GM12874 (cell line): ENCODE measurements at regions not wholly inside any gene's neighbourhood (a gene's known extent, or its start where the extent isn't known, plus 50 kb on each side); places are given as distances from the start of the nearest gene placed in this dataset.
A peak's percentile ranks its signal among the peaks of the same experiment; 100 is the strongest.

Experiments
- TF ChIP-seq, protein P1 (sequence below): IDR thresholded peaks from 2 replicates; pipeline ENCODE4 v1.5.1; 2011; ENCODE audit warnings: low read depth, mild to moderate bottlenecking, control low read depth, low read length, moderate library complexity; ENCODE audit not compliant: insufficient read depth

DNA sequence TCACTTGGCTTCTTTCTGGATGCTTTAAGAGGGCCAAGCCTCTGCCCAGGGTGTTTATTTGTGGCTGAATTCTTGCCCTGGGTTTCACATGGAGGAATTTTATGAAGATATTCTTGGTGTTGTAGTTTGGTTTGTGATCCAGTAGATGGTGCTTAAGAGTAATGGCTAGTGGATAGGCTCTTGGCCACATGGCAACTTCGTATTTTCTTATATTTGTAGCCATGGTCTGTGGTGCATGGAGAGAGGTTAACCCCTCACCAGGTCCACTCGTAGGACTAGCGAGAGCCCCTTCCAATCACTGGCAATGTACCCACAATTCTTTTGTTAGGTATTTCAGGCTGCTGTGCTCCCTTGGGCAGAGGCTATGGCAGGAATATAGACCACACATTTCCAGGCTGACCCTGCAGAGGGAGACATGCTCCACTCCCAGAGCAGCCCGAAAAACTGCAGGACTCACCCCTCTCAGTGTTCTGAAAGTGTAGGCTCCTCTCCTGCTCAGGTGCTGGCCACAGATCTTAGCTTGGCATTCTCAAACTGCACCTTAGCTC, 582.1 kb upstream of the SETBP1 start:
- TF ChIP-seq, protein P1, sequence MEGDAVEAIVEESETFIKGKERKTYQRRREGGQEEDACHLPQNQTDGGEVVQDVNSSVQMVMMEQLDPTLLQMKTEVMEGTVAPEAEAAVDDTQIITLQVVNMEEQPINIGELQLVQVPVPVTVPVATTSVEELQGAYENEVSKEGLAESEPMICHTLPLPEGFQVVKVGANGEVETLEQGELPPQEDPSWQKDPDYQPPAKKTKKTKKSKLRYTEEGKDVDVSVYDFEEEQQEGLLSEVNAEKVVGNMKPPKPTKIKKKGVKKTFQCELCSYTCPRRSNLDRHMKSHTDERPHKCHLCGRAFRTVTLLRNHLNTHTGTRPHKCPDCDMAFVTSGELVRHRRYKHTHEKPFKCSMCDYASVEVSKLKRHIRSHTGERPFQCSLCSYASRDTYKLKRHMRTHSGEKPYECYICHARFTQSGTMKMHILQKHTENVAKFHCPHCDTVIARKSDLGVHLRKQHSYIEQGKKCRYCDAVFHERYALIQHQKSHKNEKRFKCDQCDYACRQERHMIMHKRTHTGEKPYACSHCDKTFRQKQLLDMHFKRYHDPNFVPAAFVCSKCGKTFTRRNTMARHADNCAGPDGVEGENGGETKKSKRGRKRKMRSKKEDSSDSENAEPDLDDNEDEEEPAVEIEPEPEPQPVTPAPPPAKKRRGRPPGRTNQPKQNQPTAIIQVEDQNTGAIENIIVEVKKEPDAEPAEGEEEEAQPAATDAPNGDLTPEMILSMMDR, result peak; percentile 17; the same call in 1 of the 2 replicates

DNA sequence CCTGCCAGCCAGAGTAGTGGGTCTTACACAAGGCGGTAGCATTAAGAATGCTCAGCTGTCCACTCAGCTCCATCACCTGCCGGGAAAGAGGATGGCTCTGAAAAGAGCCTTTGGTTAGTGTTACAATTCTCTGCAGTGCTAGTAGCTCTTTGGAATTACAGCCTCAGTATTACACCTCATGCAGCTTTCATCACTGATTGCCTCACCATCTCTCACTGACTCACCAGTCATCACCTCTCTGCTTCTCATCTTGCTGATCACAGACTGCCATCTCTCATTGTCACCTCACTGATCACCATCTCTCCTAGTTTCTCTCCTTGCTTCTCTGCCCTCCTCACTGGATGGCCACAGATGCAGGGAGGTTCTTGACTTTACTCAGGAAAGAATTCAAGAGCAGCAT, 573.5 kb upstream of the SETBP1 start:
- TF ChIP-seq, protein P1, result no peak

DNA sequence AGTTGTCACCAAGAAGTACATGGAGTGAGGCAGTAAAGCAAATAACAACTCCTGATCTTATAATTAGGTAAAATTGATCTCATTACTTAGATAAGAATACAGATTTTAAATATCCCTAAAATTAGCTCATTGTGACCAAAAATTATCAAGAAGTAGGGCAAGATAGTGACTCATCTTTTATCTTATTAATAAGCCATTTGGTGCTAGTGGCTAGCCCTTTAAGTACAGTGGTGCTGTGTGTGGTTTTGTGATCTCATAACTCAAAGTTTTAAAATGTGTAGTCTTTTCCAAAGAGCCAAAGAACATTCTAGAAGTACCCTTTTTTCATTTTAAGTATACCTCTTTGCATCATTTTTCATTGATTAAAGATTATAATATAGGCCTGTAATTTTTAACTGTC, 569.4 kb upstream of the SETBP1 start:
- TF ChIP-seq, protein P1, result no peak

DNA sequence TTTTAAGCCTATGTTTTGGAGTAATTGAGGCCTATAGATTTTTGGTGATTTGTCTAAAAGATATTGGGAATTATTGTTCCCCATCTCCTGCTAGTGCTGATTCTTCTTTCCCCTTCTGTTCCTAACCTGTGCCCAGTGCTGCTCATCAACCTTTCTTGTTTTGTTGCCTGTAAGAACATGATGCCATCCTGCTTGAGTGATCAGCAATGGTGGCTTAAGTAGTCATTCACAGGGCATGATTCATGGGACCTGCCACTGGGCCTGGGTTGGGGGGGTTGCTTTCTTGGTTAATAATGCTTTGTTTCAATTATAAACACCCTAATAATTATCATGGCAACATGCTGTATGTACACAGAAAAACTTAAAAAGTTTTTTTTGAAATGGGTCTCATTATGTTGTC, 562.9 kb upstream of the SETBP1 start:
- TF ChIP-seq, protein P1, result no peak

DNA sequence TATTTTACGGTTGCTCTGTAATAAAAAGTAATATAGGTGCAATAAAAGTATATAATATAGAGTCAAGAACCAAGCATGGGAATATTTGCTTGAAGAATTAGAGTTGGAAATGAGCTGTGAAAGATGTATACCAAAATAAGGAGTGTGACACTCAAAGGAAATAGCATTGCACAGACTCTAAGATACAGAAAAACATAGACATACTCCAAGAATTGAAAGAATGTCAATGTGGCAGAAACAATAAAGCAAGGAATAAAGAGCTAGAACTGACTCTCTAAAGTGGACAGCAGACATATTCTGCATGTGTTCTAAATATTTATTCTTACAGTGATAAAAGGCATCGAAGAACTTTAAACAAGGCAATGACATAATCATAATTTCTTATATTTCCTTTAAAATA, 561.1 kb upstream of the SETBP1 start:
- TF ChIP-seq, protein P1, result no peak

DNA sequence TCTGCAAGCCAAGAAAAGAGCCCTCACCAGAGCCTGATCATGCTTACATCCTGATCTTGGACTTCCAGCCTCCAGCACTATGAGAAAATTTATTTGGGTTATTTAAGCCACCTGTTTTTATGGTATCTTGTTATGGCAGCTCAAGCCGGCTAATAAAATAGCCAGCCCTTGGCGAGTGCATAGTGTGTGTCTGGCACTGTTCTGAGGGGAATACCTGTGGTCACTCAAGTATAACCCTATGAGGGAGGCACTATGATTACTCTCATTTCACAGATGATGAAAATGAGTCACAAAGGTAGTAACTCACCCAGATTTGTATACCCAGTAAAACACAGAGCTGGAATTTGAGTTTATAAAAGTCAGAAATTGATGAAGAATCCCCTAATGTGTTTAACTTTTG, 556.9 kb upstream of the SETBP1 start:
- TF ChIP-seq, protein P1, result no peak

DNA sequence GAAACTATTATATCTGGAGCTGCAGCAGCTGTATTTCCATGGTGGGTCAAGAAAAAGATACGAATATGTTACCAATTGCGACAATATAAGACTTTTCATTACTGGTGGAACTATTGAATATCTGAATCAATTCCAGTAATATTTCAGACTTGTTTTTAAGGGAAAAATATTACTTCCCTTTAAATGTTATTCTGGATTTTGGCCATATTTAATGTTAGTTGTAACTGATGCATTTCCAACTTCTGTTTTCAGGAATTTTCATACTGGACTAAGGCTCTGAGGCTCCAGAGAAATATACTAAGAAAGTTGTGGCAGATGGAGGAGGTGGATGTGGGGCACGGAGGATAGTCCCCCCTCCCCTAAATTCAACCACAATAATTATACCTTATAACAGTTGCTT, 555.2 kb upstream of the SETBP1 start:
- TF ChIP-seq, protein P1, result no peak
